Erythroblast (primary cell): ENCODE measurements at regions not wholly inside any gene's neighbourhood (a gene's known extent, or its start where the extent isn't known, plus 50 kb on each side); places are given as distances from the start of the nearest gene placed in this dataset.
"Not testable (repeated sequence)": the region's sequence is repeated elsewhere in the genome, so short reads cannot be mapped to it uniquely, and the experiment has no call there.

Experiments used
- GATA1 ChIP-seq: IDR thresholded peaks from 2 replicates; pipeline ENCODE4 v1.6.1; 2011; ENCODE audit warnings: low read depth, mild to moderate bottlenecking, control low read depth, low read length, moderate library complexity
- POLR2A ChIP-seq: IDR thresholded peaks from 2 replicates; pipeline ENCODE4 v1.6.1; 2011; ENCODE audit warnings: mild to moderate bottlenecking, low read length

- not testable (repeated sequence) for TF ChIP-seq POLR2A, GATA1
Observed at GRCh38 chr15:100733843-100734185, 131.4 kb downstream of the ASB7 start.
